ENCODE measurements at regions not wholly inside any gene's neighbourhood (a gene's known extent, or its start where the extent isn't known, plus 50 kb on each side); places are given as distances from the start of the nearest gene placed in this dataset.

- Mint-ChIP-seq H3K9me3 (ENCODE audit: unreplicated experiment) (no peaks in the 10 kb centered on the region), H3K36me3 (ENCODE audit: unreplicated experiment) (no peaks in the 10 kb centered on the region), H3K27me3 (ENCODE audit: unreplicated experiment) (peaks cover 3% of the 10 kb centered on the region), H3K4me1 (ENCODE audit: low read depth, unreplicated experiment) (no peaks in the 10 kb centered on the region), H3K27ac (ENCODE audit: unreplicated experiment) (no peak overlapping the region), H3K4me3 (ENCODE audit: unreplicated experiment) (no peak overlapping the region)
- no peak for DNase-seq
- TF ChIP-seq CTCF (IDR thresholded peaks at IDR 0.05; ENCODE audit: partially characterized antibody, unreplicated experiment): no peak
These were observed 363.1 kb upstream of the RUNX1 start for GRCh38 chr21:35412231-35412630.

GRCh38 chr21:35411434-35411833, 362.3 kb upstream of the RUNX1 start:
- H3K9me3 Mint-ChIP-seq (ENCODE audit: unreplicated experiment): no peaks in the 10 kb centered on the region
- DNase-seq: no peak
- no peak overlapping the region for H3K4me3 Mint-ChIP-seq (ENCODE audit: unreplicated experiment)
- H3K36me3 Mint-ChIP-seq (ENCODE audit: unreplicated experiment): no peaks in the 10 kb centered on the region
- peaks cover 3% of the 10 kb centered on the region for H3K27me3 Mint-ChIP-seq (ENCODE audit: unreplicated experiment)
- H3K4me1 Mint-ChIP-seq (ENCODE audit: low read depth, unreplicated experiment): no peaks in the 10 kb centered on the region
- no peak for TF ChIP-seq CTCF (IDR thresholded peaks at IDR 0.05; ENCODE audit: partially characterized antibody, unreplicated experiment)
- H3K27ac Mint-ChIP-seq (ENCODE audit: unreplicated experiment): no peak overlapping the region

- Mint-ChIP-seq H3K9me3 (ENCODE audit: unreplicated experiment) (no peaks in the 10 kb centered on the region), H3K4me3 (ENCODE audit: unreplicated experiment) (no peak overlapping the region), H3K4me1 (ENCODE audit: low read depth, unreplicated experiment) (no peaks in the 10 kb centered on the region), H3K27me3 (ENCODE audit: unreplicated experiment) (peaks cover 3% of the 10 kb centered on the region), H3K27ac (ENCODE audit: unreplicated experiment) (no peak overlapping the region), H3K36me3 (ENCODE audit: unreplicated experiment) (no peaks in the 10 kb centered on the region)
- no peak for TF ChIP-seq CTCF (IDR thresholded peaks at IDR 0.05; ENCODE audit: partially characterized antibody, unreplicated experiment)
- no peak for DNase-seq
These were observed 361.6 kb upstream of the RUNX1 start for GRCh38 chr21:35410656-35411055.

- Mint-ChIP-seq H3K36me3 (ENCODE audit: unreplicated experiment) (no peaks in the 10 kb centered on the region), H3K4me1 (ENCODE audit: low read depth, unreplicated experiment) (no peaks in the 10 kb centered on the region), H3K4me3 (ENCODE audit: unreplicated experiment) (no peak overlapping the region), H3K27me3 (ENCODE audit: unreplicated experiment) (peaks cover 3% of the 10 kb centered on the region), H3K9me3 (ENCODE audit: unreplicated experiment) (no peaks in the 10 kb centered on the region), H3K27ac (ENCODE audit: unreplicated experiment) (no peak overlapping the region)
- no peak for DNase-seq
- no peak for TF ChIP-seq CTCF (IDR thresholded peaks at IDR 0.05; ENCODE audit: partially characterized antibody, unreplicated experiment)
These were observed 361.0 kb upstream of the RUNX1 start for GRCh38 chr21:35410123-35410522.

GRCh38 chr21:35408401-35408800, 359.3 kb upstream of the RUNX1 start:
- no peak for DNase-seq
- no peak overlapping the region for H3K4me3 Mint-ChIP-seq (ENCODE audit: unreplicated experiment)
- H3K36me3 Mint-ChIP-seq (ENCODE audit: unreplicated experiment): no peaks in the 10 kb centered on the region
- TF ChIP-seq CTCF (IDR thresholded peaks at IDR 0.05; ENCODE audit: partially characterized antibody, unreplicated experiment): no peak
- no peaks in the 10 kb centered on the region for H3K4me1 Mint-ChIP-seq (ENCODE audit: low read depth, unreplicated experiment)
- peaks cover 3% of the 10 kb centered on the region for H3K27me3 Mint-ChIP-seq (ENCODE audit: unreplicated experiment)
- no peak overlapping the region for H3K27ac Mint-ChIP-seq (ENCODE audit: unreplicated experiment)
- H3K9me3 Mint-ChIP-seq (ENCODE audit: unreplicated experiment): no peaks in the 10 kb centered on the region
